ENCODE measurements at regions not wholly inside any gene's neighbourhood (a gene's known extent, or its start where the extent isn't known, plus 50 kb on each side); places are given as distances from the start of the nearest gene placed in this dataset.

GRCh38 chr15:46556010-46556409, 921.2 kb downstream of the SQOR start:
- POLR2A ChIA-PET: no interaction called here
- no peak overlapping the region for H3K27ac Mint-ChIP-seq
- no peaks in the 10 kb centered on the region for H3K36me3 Mint-ChIP-seq
- H3K27me3 Mint-ChIP-seq: no peaks in the 10 kb centered on the region
- no peaks in the 10 kb centered on the region for H3K4me1 Mint-ChIP-seq
- no peak overlapping the region for H3K4me3 Mint-ChIP-seq
- peaks cover 0 to 12% (median 3%) of the 10 kb centered on the region in 9 donors for H3K9me3 Mint-ChIP-seq
- no peak for ATAC-seq
- no peak for DNase-seq

- no peak for DNase-seq
- Mint-ChIP-seq H3K4me3 (no peak overlapping the region), H3K27ac (no peak overlapping the region), H3K4me1 (peaks cover 0 to 2% (median 0%) of the 10 kb centered on the region in 4 donors), H3K9me3 (peaks cover 0 to 12% (median 5%) of the 10 kb centered on the region in 9 donors), H3K36me3 (peaks cover 0 to 3% (median 0%) of the 10 kb centered on the region in 3 donors), H3K27me3 (no peaks in the 10 kb centered on the region)
- ATAC-seq: no peak
- POLR2A ChIA-PET: no interaction called here
These were observed 921.9 kb downstream of the SQOR start for GRCh38 chr15:46556559-46557379.

- Mint-ChIP-seq H3K4me3 (no peak overlapping the region), H3K27me3 (peaks cover 0 to 6% (median 0%) of the 10 kb centered on the region in 5 donors), H3K36me3 (peaks cover 0 to 4% (median 0%) of the 10 kb centered on the region in 3 donors), H3K27ac (no peak overlapping the region), H3K4me1 (no peaks in the 10 kb centered on the region), H3K9me3 (peaks cover 0 to 22% (median 5%) of the 10 kb centered on the region in 9 donors)
- DNase-seq (no peak), ATAC-seq (no peak)
- POLR2A ChIA-PET: no interaction called here
These were observed 933.1 kb downstream of the SQOR start for GRCh38 chr15:46567968-46568367.

GRCh38 chr15:46569781-46570180, 935.0 kb downstream of the SQOR start:
- peaks cover 0 to 4% (median 2%) of the 10 kb centered on the region in 3 donors for H3K36me3 Mint-ChIP-seq
- H3K4me1 Mint-ChIP-seq: no peaks in the 10 kb centered on the region
- POLR2A ChIA-PET: no interaction called here
- ATAC-seq: no peak
- no peak overlapping the region for H3K27ac Mint-ChIP-seq
- DNase-seq: no peak
- no peak overlapping the region for H3K4me3 Mint-ChIP-seq
- peaks cover 0 to 3% (median 0%) of the 10 kb centered on the region in 5 donors for H3K27me3 Mint-ChIP-seq
- H3K9me3 Mint-ChIP-seq: peaks cover 0 to 12% (median 2%) of the 10 kb centered on the region in 9 donors

GRCh38 chr15:46576646-46577395, 942.0 kb downstream of the SQOR start:
- ATAC-seq (no peak), DNase-seq (no peak)
- Mint-ChIP-seq H3K27me3 (peaks cover 0 to 11% (median 2%) of the 10 kb centered on the region in 5 donors), H3K36me3 (peaks cover 0 to 2% (median 0%) of the 10 kb centered on the region in 3 donors), H3K9me3 (peaks cover 0 to 17% (median 5%) of the 10 kb centered on the region in 9 donors), H3K4me1 (no peaks in the 10 kb centered on the region), H3K4me3 (no peak overlapping the region), H3K27ac (peak overlapping the region in 1 of 10 donors; percentile 15)
- POLR2A ChIA-PET: no interaction called here

GRCh38 chr15:46577767-46578166, 942.9 kb downstream of the SQOR start:
- H3K4me1 Mint-ChIP-seq: no peaks in the 10 kb centered on the region
- ATAC-seq (no peak), DNase-seq (no peak)
- POLR2A ChIA-PET: no interaction called here
- H3K27ac Mint-ChIP-seq: no peak overlapping the region
- H3K27me3 Mint-ChIP-seq: peaks cover 0 to 11% (median 2%) of the 10 kb centered on the region in 5 donors
- H3K4me3 Mint-ChIP-seq: no peak overlapping the region
- H3K9me3 Mint-ChIP-seq: peaks cover 0 to 9% (median 0%) of the 10 kb centered on the region in 9 donors
- peaks cover 0 to 2% (median 0%) of the 10 kb centered on the region in 3 donors for H3K36me3 Mint-ChIP-seq

GRCh38 chr15:46580487-46580886, 945.7 kb downstream of the SQOR start:
- POLR2A ChIA-PET: no interaction called here
- H3K9me3 Mint-ChIP-seq: peaks cover 0 to 15% (median 4%) of the 10 kb centered on the region in 9 donors

GRCh38 chr15:46580924-46581323, 946.1 kb downstream of the SQOR start:
- Mint-ChIP-seq H3K9me3 (peaks cover 0 to 15% (median 4%) of the 10 kb centered on the region in 9 donors), H3K4me1 (no peaks in the 10 kb centered on the region), H3K27ac (no peak overlapping the region), H3K27me3 (peaks cover 0 to 11% (median 2%) of the 10 kb centered on the region in 5 donors), H3K36me3 (no peaks in the 10 kb centered on the region), H3K4me3 (no peak overlapping the region)
- DNase-seq: no peak
- no peak for ATAC-seq
- POLR2A ChIA-PET: no interaction called here

More at GRCh38 chr15:46580487-46580886, 945.7 kb downstream of the SQOR start:
- Mint-ChIP-seq H3K27ac (no peak overlapping the region), H3K27me3 (peaks cover 0 to 11% (median 2%) of the 10 kb centered on the region in 5 donors), H3K36me3 (no peaks in the 10 kb centered on the region), H3K4me3 (no peak overlapping the region), H3K4me1 (no peaks in the 10 kb centered on the region)
- ATAC-seq: no peak
- no peak for DNase-seq

GRCh38 chr15:46589088-46589487, 954.3 kb downstream of the SQOR start:
- H3K27me3 Mint-ChIP-seq: peaks cover 0 to 4% (median 0%) of the 10 kb centered on the region in 5 donors
- no peak overlapping the region for H3K4me3 Mint-ChIP-seq
- peaks cover 0 to 30% (median 8%) of the 10 kb centered on the region in 9 donors for H3K9me3 Mint-ChIP-seq
- H3K27ac Mint-ChIP-seq: no peak overlapping the region
- POLR2A ChIA-PET: no interaction called here
- H3K36me3 Mint-ChIP-seq: no peaks in the 10 kb centered on the region
- ATAC-seq (no peak), DNase-seq (no peak)
- H3K4me1 Mint-ChIP-seq: no peaks in the 10 kb centered on the region

GRCh38 chr15:46591462-46591861, 956.6 kb downstream of the SQOR start:
- DNase-seq: no peak
- Mint-ChIP-seq H3K4me1 (no peaks in the 10 kb centered on the region), H3K9me3 (peaks cover 0 to 25% (median 8%) of the 10 kb centered on the region in 9 donors), H3K4me3 (no peak overlapping the region), H3K27me3 (peaks cover 0 to 4% (median 0%) of the 10 kb centered on the region in 5 donors), H3K27ac (no peak overlapping the region), H3K36me3 (no peaks in the 10 kb centered on the region)
- POLR2A ChIA-PET: no interaction called here
- no peak for ATAC-seq

- H3K4me3 Mint-ChIP-seq: no peak overlapping the region
- H3K4me1 Mint-ChIP-seq: no peaks in the 10 kb centered on the region
- peaks cover 0 to 16% (median 7%) of the 10 kb centered on the region in 9 donors for H3K9me3 Mint-ChIP-seq
- DNase-seq (no peak), ATAC-seq (no peak)
- H3K27me3 Mint-ChIP-seq: no peaks in the 10 kb centered on the region
- H3K27ac Mint-ChIP-seq: no peak overlapping the region
- POLR2A ChIA-PET: no interaction called here
- no peaks in the 10 kb centered on the region for H3K36me3 Mint-ChIP-seq
These were observed 960.2 kb downstream of the SQOR start for GRCh38 chr15:46595016-46595415.

GRCh38 chr15:46607077-46607476, 972.2 kb downstream of the SQOR start:
- Mint-ChIP-seq H3K36me3 (no peaks in the 10 kb centered on the region), H3K9me3 (peaks cover 0 to 25% (median 7%) of the 10 kb centered on the region in 9 donors)

GRCh38 chr15:46616033-46616432, 981.2 kb downstream of the SQOR start:
- POLR2A ChIA-PET: no interaction called here
- no peak for DNase-seq
- Mint-ChIP-seq H3K9me3 (peaks cover 0 to 25% (median 5%) of the 10 kb centered on the region in 9 donors), H3K27ac (peak overlapping the region in 1 of 10 donors; percentile 76), H3K4me1 (no peaks in the 10 kb centered on the region), H3K27me3 (no peaks in the 10 kb centered on the region), H3K4me3 (no peak overlapping the region), H3K36me3 (peaks cover 0 to 5% (median 0%) of the 10 kb centered on the region in 3 donors)
- ATAC-seq: no peak

More at GRCh38 chr15:46607077-46607476, 972.2 kb downstream of the SQOR start:
- H3K27me3 Mint-ChIP-seq: no peaks in the 10 kb centered on the region
- H3K27ac Mint-ChIP-seq: no peak overlapping the region
- POLR2A ChIA-PET: no interaction called here
- DNase-seq (no peak), ATAC-seq (no peak)
- H3K4me3 Mint-ChIP-seq: no peak overlapping the region
- H3K4me1 Mint-ChIP-seq: no peaks in the 10 kb centered on the region

All from naive thymus-derived CD8-positive, alpha-beta T cell (primary cell).